Osteocyte (in vitro differentiated cells): ENCODE measurements at regions not wholly inside any gene's neighbourhood (a gene's known extent, or its start where the extent isn't known, plus 50 kb on each side); places are given as distances from the start of the nearest gene placed in this dataset.

Experiments
- DNase-seq: peaks from one replicate; pipeline ENCODE4 v3.0.0; 2021; ENCODE audit warnings: mixed read lengths; ENCODE audit not compliant: unreplicated experiment; ENCODE audit errors: extremely low spot score
- H3K27ac Mint-ChIP-seq: one replicate; pipeline ENCODE4 v1.8.0; 2021; ENCODE audit warnings: mild to moderate bottlenecking, mixed read lengths; ENCODE audit not compliant: unreplicated experiment
- H3K27me3 Mint-ChIP-seq: one replicate; pipeline ENCODE4 v1.8.0; 2021; ENCODE audit warnings: mixed read lengths; ENCODE audit not compliant: unreplicated experiment
- H3K36me3 Mint-ChIP-seq: one replicate; pipeline ENCODE4 v1.8.0; 2021; ENCODE audit warnings: mixed read lengths; ENCODE audit not compliant: unreplicated experiment
- H3K4me1 Mint-ChIP-seq: one replicate; pipeline ENCODE4 v1.8.0; 2021; ENCODE audit warnings: mixed read lengths; ENCODE audit not compliant: unreplicated experiment
- H3K4me3 Mint-ChIP-seq: one replicate; pipeline ENCODE4 v1.8.0; 2021; ENCODE audit warnings: mild to moderate bottlenecking, moderate library complexity, mixed read lengths; ENCODE audit not compliant: unreplicated experiment
- H3K9me3 Mint-ChIP-seq: one replicate; pipeline ENCODE4 v1.8.0; 2021; ENCODE audit warnings: mixed read lengths; ENCODE audit not compliant: unreplicated experiment
- CTCF ChIP-seq: fragments of 200-600 bp; sonication (generic); IDR thresholded peaks from 2 replicates; pipeline ENCODE4 v1.5.0; 2021; ENCODE audit warnings: antibody characterized with exemption, mild to moderate bottlenecking, moderate library complexity

- Mint-ChIP-seq H3K36me3 (no peaks in the 10 kb centered on the region), H3K4me3 (no peak overlapping the region), H3K27ac (no peak overlapping the region), H3K27me3 (no peaks in the 10 kb centered on the region), H3K9me3 (no peaks in the 10 kb centered on the region), H3K4me1 (peaks cover 5% of the 10 kb centered on the region)
- DNase-seq, result no peak
- TF ChIP-seq CTCF, result no peak
These were observed 504.0 kb upstream of the CBLB start for GRCh38 chr3:106372806-106373190.

- Mint-ChIP-seq H3K36me3 (no peaks in the 10 kb centered on the region), H3K27ac (no peak overlapping the region), H3K4me3 (no peak overlapping the region), H3K4me1 (peaks cover 19% of the 10 kb centered on the region), H3K9me3 (no peaks in the 10 kb centered on the region), H3K27me3 (no peaks in the 10 kb centered on the region)
- no peak for TF ChIP-seq CTCF
- DNase-seq, result no peak
These were observed 507.3 kb upstream of the CBLB start for GRCh38 chr3:106376016-106376570.

GRCh38 chr3:106379251-106379750 lies 510.5 kb upstream of the CBLB start:
- Mint-ChIP-seq H3K27ac (peak overlapping the region; percentile 38), H3K4me3 (no peak overlapping the region), H3K27me3 (no peaks in the 10 kb centered on the region), H3K9me3 (no peaks in the 10 kb centered on the region), H3K36me3 (no peaks in the 10 kb centered on the region), H3K4me1 (peaks cover 19% of the 10 kb centered on the region)
- TF ChIP-seq CTCF, result no peak
- DNase-seq, result no peak

GRCh38 chr3:106380232-106380631 lies 511.4 kb upstream of the CBLB start:
- no peaks in the 10 kb centered on the region for H3K36me3 Mint-ChIP-seq
- H3K4me1 Mint-ChIP-seq, result peaks cover 19% of the 10 kb centered on the region
- no peak overlapping the region for H3K4me3 Mint-ChIP-seq
- no peak overlapping the region for H3K27ac Mint-ChIP-seq
- H3K27me3 Mint-ChIP-seq, result no peaks in the 10 kb centered on the region
- no peak for TF ChIP-seq CTCF
- no peaks in the 10 kb centered on the region for H3K9me3 Mint-ChIP-seq
- DNase-seq, result no peak

DNA sequence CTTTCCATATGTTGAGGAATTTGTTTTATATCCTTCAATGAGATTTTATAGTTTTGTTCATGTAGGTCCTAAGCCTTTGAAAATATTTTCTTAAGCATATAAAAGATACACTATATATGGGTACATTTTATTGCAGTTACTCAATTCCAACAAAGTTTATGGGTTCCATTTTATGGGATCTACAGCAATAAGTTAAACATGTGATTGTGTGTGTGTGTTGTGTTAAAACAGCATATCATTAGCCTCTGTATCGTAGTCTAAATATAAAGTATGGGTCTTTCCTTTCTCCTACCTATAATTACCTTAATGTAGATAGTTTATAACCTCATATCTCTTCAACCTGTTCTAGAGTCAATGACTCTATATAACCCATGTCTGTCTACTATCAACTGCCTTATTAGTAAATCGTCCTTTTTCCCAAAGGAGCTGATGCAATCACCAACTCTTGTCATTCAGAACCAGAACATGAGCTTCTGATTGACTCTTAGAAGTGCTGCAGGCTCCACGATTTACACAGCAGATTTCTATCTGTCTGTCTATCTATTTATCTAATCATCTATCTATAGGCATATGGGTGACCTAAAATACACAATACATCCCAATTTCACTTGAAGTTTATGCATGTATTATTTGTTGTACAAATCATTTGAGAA lies 512.6 kb upstream of the CBLB start:
- Mint-ChIP-seq H3K36me3 (no peaks in the 10 kb centered on the region), H3K4me3 (no peak overlapping the region), H3K9me3 (no peaks in the 10 kb centered on the region), H3K4me1 (peaks cover 14% of the 10 kb centered on the region), H3K27me3 (no peaks in the 10 kb centered on the region), H3K27ac (no peak overlapping the region)
- no peak for TF ChIP-seq CTCF
- no peak for DNase-seq
